Mesendoderm (in vitro differentiated cells): ENCODE measurements at regions not wholly inside any gene's neighbourhood (a gene's known extent, or its start where the extent isn't known, plus 50 kb on each side); places are given as distances from the start of the nearest gene placed in this dataset.

ENCODE experiments used
- DNase-seq: peaks from one replicate; pipeline ENCODE4 v3.0.0; 2013
- H2AK5ac ChIP-seq: 2 replicates; pipeline ENCODE4 v1.6.1; 2013; ENCODE audit warnings: low read length, inconsistent platforms
- H2BK120ac ChIP-seq: 2 replicates; pipeline ENCODE4 v1.6.1; 2013; ENCODE audit warnings: low read depth, mild to moderate bottlenecking, low read length, moderate library complexity, mixed read lengths
- H2BK15ac ChIP-seq: replicated peaks from 2 replicates; pipeline ENCODE4 v1.6.1; 2013; ENCODE audit warnings: low read depth, mild to moderate bottlenecking, moderate library complexity
- H2BK5ac ChIP-seq: 2 replicates; pipeline ENCODE4 v1.6.1; 2013; ENCODE audit warnings: low read length, inconsistent platforms
- H3K18ac ChIP-seq: 2 replicates; pipeline ENCODE4 v1.6.1; 2013; ENCODE audit warnings: mild to moderate bottlenecking, low read length, mixed read lengths
- H3K23ac ChIP-seq: one replicate; pipeline ENCODE4 v1.6.1; 2013; ENCODE audit warnings: low read length
- H3K27ac ChIP-seq: 2 replicates; pipeline ENCODE4 v1.5.1; 2013; ENCODE audit warnings: low read depth, mild to moderate bottlenecking, inconsistent platforms, low read length, moderate library complexity
- H3K27me3 ChIP-seq: 2 replicates; pipeline ENCODE4 v1.6.1; 2013; ENCODE audit warnings: low read length, control low read depth, mild to moderate bottlenecking, inconsistent platforms; ENCODE audit not compliant: insufficient read depth, poor library complexity
- H3K36me3 ChIP-seq: 2 replicates; pipeline ENCODE4 v1.6.1; 2013; ENCODE audit warnings: low read length, inconsistent platforms; ENCODE audit not compliant: control insufficient read depth, insufficient read depth
- H3K4ac ChIP-seq: one replicate; pipeline ENCODE4 v1.6.1; 2013; ENCODE audit warnings: low read depth, mild to moderate bottlenecking, low read length, moderate library complexity
- H3K4me1 ChIP-seq: 2 replicates; pipeline ENCODE4 v1.6.1; 2013; ENCODE audit warnings: low read depth, low read length, inconsistent platforms; ENCODE audit not compliant: control insufficient read depth
- H3K4me2 ChIP-seq: 2 replicates; pipeline ENCODE4 v1.6.1; 2013; ENCODE audit warnings: low read length
- H3K4me3 ChIP-seq: 2 replicates; pipeline ENCODE4 v1.5.1; 2013; ENCODE audit warnings: mild to moderate bottlenecking, low read length
- H3K56ac ChIP-seq: one replicate; pipeline ENCODE4 v1.6.1; 2013; ENCODE audit warnings: low read length
- H3K79me1 ChIP-seq: 2 replicates; pipeline ENCODE4 v1.6.1; 2013; ENCODE audit warnings: low read length, inconsistent platforms
- H3K79me2 ChIP-seq: 2 replicates; pipeline ENCODE4 v1.6.1; 2013; ENCODE audit warnings: mild to moderate bottlenecking, low read length; ENCODE audit not compliant: control insufficient read depth, insufficient read depth
- H3K9ac ChIP-seq: 2 replicates; pipeline ENCODE4 v1.6.1; 2013; ENCODE audit warnings: low read length, inconsistent platforms
- H4K5ac ChIP-seq: one replicate; pipeline ENCODE4 v1.6.1; 2013; ENCODE audit warnings: low read length
- H4K8ac ChIP-seq: one replicate; pipeline ENCODE4 v1.6.1; 2013; ENCODE audit warnings: low read depth, mild to moderate bottlenecking, control low read depth, low read length, moderate library complexity
- WGBS: extraction: QIAGEN DNeasy Blood & Tissue Kit; methylation state at CpG from one replicate; pipeline ENCODE4 v1.1.7; 2013; ENCODE audit warnings: low lambda C conversion rate, missing lambda C conversion rate; ENCODE audit not compliant: insufficient coverage; ENCODE audit errors: extremely low coverage; 5-methylcytosine and 5-hydroxymethylcytosine counted together

DNA sequence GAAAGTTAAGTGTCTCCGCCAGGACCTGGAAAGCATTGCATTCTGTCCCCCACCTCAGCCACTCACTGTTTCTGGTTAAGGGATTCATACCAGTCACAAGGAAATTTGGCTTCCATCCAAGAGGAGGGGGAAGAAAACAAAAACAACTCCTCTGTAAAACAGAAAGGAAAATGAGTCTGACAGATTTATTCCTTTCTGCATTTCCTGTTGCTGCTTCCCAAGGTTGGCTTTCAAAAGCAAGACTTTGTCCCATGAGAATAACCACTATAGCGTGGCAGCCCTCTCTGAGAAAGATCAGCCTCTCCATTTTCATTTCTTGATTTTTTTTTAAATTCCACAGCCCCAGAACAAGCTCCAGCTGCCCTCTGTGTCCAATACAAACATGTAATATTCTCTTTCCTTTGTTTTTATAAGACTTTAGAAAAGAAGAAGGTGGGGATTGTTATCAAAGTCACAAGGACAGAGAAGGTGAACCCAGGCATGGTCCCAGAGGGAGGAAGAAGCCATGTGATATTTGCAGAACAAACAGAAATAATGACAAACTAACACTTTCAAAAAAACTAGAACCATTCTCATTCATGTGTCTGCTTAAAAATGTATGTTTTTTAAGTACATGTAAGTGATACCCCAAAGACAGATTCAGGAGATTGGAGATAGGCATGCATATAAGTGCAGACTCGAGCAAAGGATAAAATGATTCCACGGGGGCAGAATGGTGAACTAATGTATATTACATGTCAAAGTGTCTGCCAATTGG is 90.7 kb upstream of the DCLK2 start:
- Histone ChIP-seq H4K8ac (no peak overlapping the region), H3K4me2 (no peak overlapping the region), H3K36me3 (no peaks in the 10 kb centered on the region), H2BK5ac (no peak overlapping the region), H3K4me3 (no peak overlapping the region), H4K5ac (no peak overlapping the region), H3K56ac (no peak overlapping the region), H3K9ac (no peak overlapping the region), H3K4ac (no peak overlapping the region), H3K79me1 (no peaks in the 10 kb centered on the region), H3K27me3 (no peaks in the 10 kb centered on the region), H3K27ac (no peak overlapping the region), H3K18ac (no peak overlapping the region), H2BK120ac (no peak overlapping the region), H3K79me2 (no peaks in the 10 kb centered on the region), H3K4me1 (no peaks in the 10 kb centered on the region), H2AK5ac (no peak overlapping the region), H3K23ac (no peak overlapping the region), H2BK15ac (no peak overlapping the region)
- no peak for DNase-seq
- WGBS = no CpG with 5 or more reads among the region's 4 CpGs

DNA sequence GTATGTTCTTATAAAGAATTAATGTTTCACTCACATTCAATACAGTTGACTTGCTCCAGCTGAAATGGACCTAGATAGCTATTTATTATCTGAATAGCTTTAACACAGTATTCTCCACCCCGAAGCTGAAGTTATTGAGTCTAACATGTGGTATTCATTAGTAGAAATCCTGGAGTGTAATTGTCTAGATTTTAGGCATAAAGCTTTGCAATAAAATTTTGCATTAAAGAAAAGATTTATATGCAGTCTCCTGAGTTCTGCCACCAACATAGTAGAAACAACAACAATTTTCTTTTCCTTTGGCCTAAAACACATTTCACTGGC is 90.2 kb upstream of the DCLK2 start:
- H3K4me1 ChIP-seq = no peaks in the 10 kb centered on the region
- no peak overlapping the region for H3K18ac ChIP-seq
- no peaks in the 10 kb centered on the region for H3K27me3 ChIP-seq
- no peak overlapping the region for H2BK120ac ChIP-seq
- H2BK5ac ChIP-seq = no peak overlapping the region
- no peak overlapping the region for H3K9ac ChIP-seq
- DNase-seq = no peak
- no peak overlapping the region for H3K4me2 ChIP-seq
- no peak overlapping the region for H3K4me3 ChIP-seq
- H3K56ac ChIP-seq = no peak overlapping the region
- no peak overlapping the region for H2AK5ac ChIP-seq
- H3K4ac ChIP-seq = no peak overlapping the region
- H4K5ac ChIP-seq = no peak overlapping the region
- no peak overlapping the region for H3K23ac ChIP-seq
- no peak overlapping the region for H3K27ac ChIP-seq
- H3K79me1 ChIP-seq = no peaks in the 10 kb centered on the region
- no peak overlapping the region for H4K8ac ChIP-seq
- WGBS = no CpG with 5 or more reads among the region's 1 CpG
- H2BK15ac ChIP-seq = no peak overlapping the region
- no peaks in the 10 kb centered on the region for H3K36me3 ChIP-seq
- no peaks in the 10 kb centered on the region for H3K79me2 ChIP-seq

DNA sequence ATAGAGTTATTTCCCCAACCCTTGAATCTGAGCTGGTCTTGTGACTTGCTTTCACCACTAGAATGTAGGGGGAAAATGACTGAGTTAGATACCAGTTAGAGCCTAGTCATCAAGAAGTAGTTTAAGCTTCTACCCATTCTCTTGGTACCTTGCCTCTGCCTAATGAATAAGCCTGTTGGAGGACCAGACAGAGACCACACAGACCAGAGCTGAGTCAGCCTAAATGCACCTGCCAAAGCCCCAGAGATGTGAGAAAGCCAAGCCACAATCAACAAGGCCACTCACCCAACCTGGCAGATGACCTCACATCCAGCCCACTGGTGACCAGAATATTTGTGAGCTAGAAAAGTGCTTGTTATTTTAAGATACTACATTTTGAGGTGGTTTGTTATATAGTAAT is 85.2 kb upstream of the DCLK2 start:
- Histone ChIP-seq H4K8ac (no peak overlapping the region), H3K4me1 (no peaks in the 10 kb centered on the region), H4K5ac (no peak overlapping the region), H3K79me1 (no peaks in the 10 kb centered on the region), H3K27me3 (no peaks in the 10 kb centered on the region), H3K79me2 (no peaks in the 10 kb centered on the region), H3K4me3 (no peak overlapping the region), H2BK15ac (no peak overlapping the region), H3K27ac (no peak overlapping the region), H3K4me2 (no peak overlapping the region), H3K36me3 (no peaks in the 10 kb centered on the region), H3K9ac (no peak overlapping the region), H2AK5ac (no peak overlapping the region), H2BK120ac (no peak overlapping the region), H3K23ac (no peak overlapping the region), H3K56ac (no peak overlapping the region), H3K4ac (no peak overlapping the region), H3K18ac (no peak overlapping the region), H2BK5ac (no peak overlapping the region)
- DNase-seq = no peak

DNA sequence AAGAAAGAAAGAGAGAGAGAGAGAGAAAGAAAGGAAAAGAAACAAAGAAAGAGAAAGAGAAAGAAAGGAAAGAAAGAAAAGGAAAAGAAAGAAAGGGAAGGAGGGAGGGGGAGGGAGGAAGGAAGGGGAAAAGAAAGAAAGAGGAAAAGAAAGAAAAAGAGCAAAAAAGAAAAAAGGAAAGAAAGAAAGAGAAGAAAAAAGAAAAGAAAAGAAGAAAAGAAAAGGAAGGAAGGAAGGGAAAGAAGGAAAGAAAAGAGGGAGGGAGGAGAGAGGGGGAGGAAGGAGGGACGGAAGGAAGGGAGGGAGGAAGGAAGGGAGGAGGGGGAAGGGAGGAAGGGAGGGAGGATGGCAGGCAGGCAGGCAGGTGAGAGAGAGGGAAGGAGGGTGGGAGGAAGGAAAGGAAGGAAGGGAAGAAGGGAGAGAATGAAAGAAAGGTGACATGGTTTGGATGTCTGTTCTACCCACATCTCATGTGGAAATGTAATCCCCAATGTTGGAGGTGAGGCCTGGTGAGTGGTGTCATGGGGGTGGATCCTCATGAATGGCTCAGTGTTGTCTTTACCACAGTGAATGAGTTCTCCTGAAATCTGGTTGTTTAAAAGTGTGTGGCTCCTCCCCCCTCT is 83.0 kb upstream of the DCLK2 start:
- no peaks in the 10 kb centered on the region for H3K4me1 ChIP-seq
- no peaks in the 10 kb centered on the region for H3K79me2 ChIP-seq
- H3K4me3 ChIP-seq = no peak overlapping the region
- no peak overlapping the region for H4K5ac ChIP-seq
- no peak overlapping the region for H4K8ac ChIP-seq
- H3K4ac ChIP-seq = no peak overlapping the region
- no peak overlapping the region for H3K56ac ChIP-seq
- no peak overlapping the region for H3K18ac ChIP-seq
- no peak overlapping the region for H3K27ac ChIP-seq
- no peak for DNase-seq
- H3K27me3 ChIP-seq = no peaks in the 10 kb centered on the region
- no peak overlapping the region for H3K9ac ChIP-seq
- H3K23ac ChIP-seq = no peak overlapping the region
- no CpG with 5 or more reads among the region's 1 CpG for WGBS
- no peak overlapping the region for H2BK5ac ChIP-seq
- no peaks in the 10 kb centered on the region for H3K79me1 ChIP-seq
- H2BK15ac ChIP-seq = no peak overlapping the region
- no peak overlapping the region for H2AK5ac ChIP-seq
- no peak overlapping the region for H3K4me2 ChIP-seq
- H3K36me3 ChIP-seq = no peaks in the 10 kb centered on the region
- no peak overlapping the region for H2BK120ac ChIP-seq

DNA sequence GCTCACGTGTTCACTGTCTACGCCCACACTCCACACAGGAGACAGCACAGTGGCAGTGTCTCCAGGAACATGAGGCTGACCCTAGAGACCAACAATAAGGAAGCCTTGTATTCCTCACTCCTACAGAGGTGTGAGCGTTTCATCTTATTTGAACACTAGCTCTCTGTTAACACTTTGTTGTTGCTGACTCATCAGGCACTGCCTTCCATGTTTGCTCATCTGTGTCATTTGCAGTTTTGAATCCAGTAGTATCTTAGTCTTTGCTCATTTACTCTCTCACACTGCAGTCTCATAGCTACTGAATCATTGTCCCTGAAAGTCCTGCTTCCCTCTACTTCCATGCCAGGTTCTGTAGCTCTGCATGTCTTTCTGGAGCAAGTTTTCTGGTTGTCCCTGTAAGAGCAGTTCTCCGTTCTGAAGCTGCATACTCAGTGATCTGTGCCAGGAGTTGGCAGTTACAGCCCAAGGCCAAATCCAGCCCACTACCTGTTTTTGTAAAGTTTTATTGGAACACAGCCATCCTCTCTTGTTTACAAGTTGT is 80.3 kb upstream of the DCLK2 start:
- H3K9ac ChIP-seq = no peak overlapping the region
- no peak overlapping the region for H3K4me3 ChIP-seq
- H2BK120ac ChIP-seq = no peak overlapping the region
- no CpG with 5 or more reads among the region's 4 CpGs for WGBS
- no peak overlapping the region for H2AK5ac ChIP-seq
- H3K27ac ChIP-seq = no peak overlapping the region
- peak overlapping the region; percentile 18 for H3K56ac ChIP-seq
- H3K18ac ChIP-seq = no peak overlapping the region
- no peaks in the 10 kb centered on the region for H3K36me3 ChIP-seq
- no peak overlapping the region for H2BK5ac ChIP-seq
- no peak overlapping the region for H2BK15ac ChIP-seq
- no peak overlapping the region for H4K5ac ChIP-seq
- H3K4me2 ChIP-seq = no peak overlapping the region
- no peaks in the 10 kb centered on the region for H3K27me3 ChIP-seq
- no peaks in the 10 kb centered on the region for H3K4me1 ChIP-seq
- H3K4ac ChIP-seq = no peak overlapping the region
- no peaks in the 10 kb centered on the region for H3K79me2 ChIP-seq
- no peaks in the 10 kb centered on the region for H3K79me1 ChIP-seq
- H4K8ac ChIP-seq = no peak overlapping the region
- peak; percentile 37 for DNase-seq
- H3K23ac ChIP-seq = no peak overlapping the region
